ENCODE measurements at regions not wholly inside any gene's neighbourhood (a gene's known extent, or its start where the extent isn't known, plus 50 kb on each side); places are given as distances from the start of the nearest gene placed in this dataset.

- Histone ChIP-seq H3K9ac (ENCODE audit: low read length) (no peak overlapping the region), H2AFZ (ENCODE audit: low read depth, low read length) (no peak overlapping the region)
- H3K27ac Mint-ChIP-seq (ENCODE audit: unreplicated experiment), result no peak overlapping the region
These were observed 70.9 kb upstream of the PLA2G4A start for GRCh38 chr1:186757851-186758250.

GRCh38 chr1:186754542-186755145, 74.1 kb upstream of the PLA2G4A start:
- Mint-ChIP-seq H3K27me3 (ENCODE audit: low read depth, unreplicated experiment) (no peaks in the 10 kb centered on the region), H3K27ac (ENCODE audit: unreplicated experiment) (no peak overlapping the region), H3K4me1 (ENCODE audit: low read depth, unreplicated experiment) (no peaks in the 10 kb centered on the region), H3K4me3 (ENCODE audit: unreplicated experiment) (no peak overlapping the region), H3K9me3 (ENCODE audit: unreplicated experiment) (no peaks in the 10 kb centered on the region), H3K36me3 (ENCODE audit: low read depth, unreplicated experiment) (no peaks in the 10 kb centered on the region)
- no peaks in the 10 kb centered on the region for H3K4me1 ChIP-seq (ENCODE audit: insufficient read depth, low read length)
- H3K27me3 ChIP-seq (ENCODE audit: insufficient read depth, low read length), result no peaks in the 10 kb centered on the region
- no peak overlapping the region for H3K9ac ChIP-seq (ENCODE audit: low read length)
- H3K27ac ChIP-seq (ENCODE audit: low read depth, low read length), result no peak overlapping the region
- no peak for DNase-seq (ENCODE audit: low read depth)
- H3K4me3 ChIP-seq (ENCODE audit: insufficient read depth, low read depth, low read length), result no peak overlapping the region
- H4K20me1 ChIP-seq (ENCODE audit: insufficient read depth, low read length), result no peaks in the 10 kb centered on the region
- TF ChIP-seq CTCF (IDR thresholded peaks at IDR 0.05; ENCODE audit: insufficient read depth, low read depth, low read length) (no peak), EZH2 (IDR thresholded peaks at IDR 0.05; ENCODE audit: insufficient read depth, low read length) (no peak)
- H3K9me3 ChIP-seq (ENCODE audit: insufficient read depth, low read depth, low read length), result no peaks in the 10 kb centered on the region
- FAIRE-seq, result no peak
- H3K4me2 ChIP-seq (ENCODE audit: low read length), result no peak overlapping the region
- H3K79me2 ChIP-seq (ENCODE audit: insufficient read depth, low read length), result no peaks in the 10 kb centered on the region
- no peak overlapping the region for H2AFZ ChIP-seq (ENCODE audit: low read depth, low read length)
- H3K36me3 ChIP-seq (ENCODE audit: insufficient read depth, low read length), result no peaks in the 10 kb centered on the region

More at GRCh38 chr1:186757851-186758250, 70.9 kb upstream of the PLA2G4A start:
- Histone ChIP-seq H3K4me3 (ENCODE audit: insufficient read depth, low read depth, low read length) (no peak overlapping the region), H3K9me3 (ENCODE audit: insufficient read depth, low read depth, low read length) (no peaks in the 10 kb centered on the region), H3K4me1 (ENCODE audit: insufficient read depth, low read length) (peaks cover 8% of the 10 kb centered on the region), H3K79me2 (ENCODE audit: insufficient read depth, low read length) (no peaks in the 10 kb centered on the region), H3K4me2 (ENCODE audit: low read length) (no peak overlapping the region), H4K20me1 (ENCODE audit: insufficient read depth, low read length) (no peaks in the 10 kb centered on the region), H3K27ac (ENCODE audit: low read depth, low read length) (no peak overlapping the region), H3K27me3 (ENCODE audit: insufficient read depth, low read length) (no peaks in the 10 kb centered on the region), H3K36me3 (ENCODE audit: insufficient read depth, low read length) (no peaks in the 10 kb centered on the region)
- TF ChIP-seq EZH2 (IDR thresholded peaks at IDR 0.05; ENCODE audit: insufficient read depth, low read length), result no peak
- no peak for TF ChIP-seq CTCF (IDR thresholded peaks at IDR 0.05; ENCODE audit: insufficient read depth, low read depth, low read length)
- FAIRE-seq (no peak), DNase-seq (ENCODE audit: low read depth) (no peak)
- no peaks in the 10 kb centered on the region for H3K36me3 Mint-ChIP-seq (ENCODE audit: low read depth, unreplicated experiment)
- no peaks in the 10 kb centered on the region for H3K27me3 Mint-ChIP-seq (ENCODE audit: low read depth, unreplicated experiment)
- H3K4me1 Mint-ChIP-seq (ENCODE audit: low read depth, unreplicated experiment), result no peaks in the 10 kb centered on the region
- H3K9me3 Mint-ChIP-seq (ENCODE audit: unreplicated experiment), result no peaks in the 10 kb centered on the region
- H3K4me3 Mint-ChIP-seq (ENCODE audit: unreplicated experiment), result no peak overlapping the region

DNA sequence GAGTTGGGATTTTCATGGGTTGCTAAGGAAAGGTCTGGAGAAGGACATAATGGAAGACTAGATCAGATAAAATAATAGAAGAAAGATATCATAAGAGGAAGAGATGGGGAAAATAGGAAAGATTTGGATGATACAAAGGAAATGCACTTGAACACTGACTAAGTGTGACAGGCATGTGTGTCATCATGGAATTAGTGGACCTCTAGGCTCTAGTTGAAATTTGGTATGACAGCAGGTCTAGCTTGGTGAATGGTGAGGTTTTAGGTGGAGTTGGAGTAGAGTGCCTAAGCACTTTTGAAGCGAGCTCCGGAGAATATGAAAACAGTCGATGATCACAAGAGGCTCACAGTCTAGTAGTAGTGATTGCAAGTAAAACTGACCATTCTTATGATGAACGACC, 73.0 kb upstream of the PTGS2 start:
- H3K4me3 ChIP-seq (ENCODE audit: insufficient read depth, low read depth, low read length), result no peak overlapping the region
- DNase-seq (ENCODE audit: low read depth) (no peak), FAIRE-seq (no peak)
- Mint-ChIP-seq H3K4me3 (ENCODE audit: unreplicated experiment) (no peak overlapping the region), H3K4me1 (ENCODE audit: low read depth, unreplicated experiment) (no peaks in the 10 kb centered on the region), H3K36me3 (ENCODE audit: low read depth, unreplicated experiment) (no peaks in the 10 kb centered on the region), H3K27ac (ENCODE audit: unreplicated experiment) (no peak overlapping the region), H3K27me3 (ENCODE audit: low read depth, unreplicated experiment) (no peaks in the 10 kb centered on the region), H3K9me3 (ENCODE audit: unreplicated experiment) (peaks cover 4% of the 10 kb centered on the region)
- H3K79me2 ChIP-seq (ENCODE audit: insufficient read depth, low read length), result no peaks in the 10 kb centered on the region
- H3K27me3 ChIP-seq (ENCODE audit: insufficient read depth, low read length), result no peaks in the 10 kb centered on the region
- no peak overlapping the region for H3K9ac ChIP-seq (ENCODE audit: low read length)
- H3K4me2 ChIP-seq (ENCODE audit: low read length), result no peak overlapping the region
- no peaks in the 10 kb centered on the region for H4K20me1 ChIP-seq (ENCODE audit: insufficient read depth, low read length)
- H2AFZ ChIP-seq (ENCODE audit: low read depth, low read length), result no peak overlapping the region
- TF ChIP-seq CTCF (IDR thresholded peaks at IDR 0.05; ENCODE audit: insufficient read depth, low read depth, low read length), result no peak
- TF ChIP-seq EZH2 (IDR thresholded peaks at IDR 0.05; ENCODE audit: insufficient read depth, low read length), result no peak
- H3K9me3 ChIP-seq (ENCODE audit: insufficient read depth, low read depth, low read length), result no peaks in the 10 kb centered on the region
- H3K27ac ChIP-seq (ENCODE audit: low read depth, low read length), result no peak overlapping the region
- no peaks in the 10 kb centered on the region for H3K4me1 ChIP-seq (ENCODE audit: insufficient read depth, low read length)
- no peaks in the 10 kb centered on the region for H3K36me3 ChIP-seq (ENCODE audit: insufficient read depth, low read length)

Data from astrocyte (in vitro differentiated cells and primary cell).